ENCODE measurements at regions not wholly inside any gene's neighbourhood (a gene's known extent, or its start where the extent isn't known, plus 50 kb on each side); places are given as distances from the start of the nearest gene placed in this dataset.

DNA sequence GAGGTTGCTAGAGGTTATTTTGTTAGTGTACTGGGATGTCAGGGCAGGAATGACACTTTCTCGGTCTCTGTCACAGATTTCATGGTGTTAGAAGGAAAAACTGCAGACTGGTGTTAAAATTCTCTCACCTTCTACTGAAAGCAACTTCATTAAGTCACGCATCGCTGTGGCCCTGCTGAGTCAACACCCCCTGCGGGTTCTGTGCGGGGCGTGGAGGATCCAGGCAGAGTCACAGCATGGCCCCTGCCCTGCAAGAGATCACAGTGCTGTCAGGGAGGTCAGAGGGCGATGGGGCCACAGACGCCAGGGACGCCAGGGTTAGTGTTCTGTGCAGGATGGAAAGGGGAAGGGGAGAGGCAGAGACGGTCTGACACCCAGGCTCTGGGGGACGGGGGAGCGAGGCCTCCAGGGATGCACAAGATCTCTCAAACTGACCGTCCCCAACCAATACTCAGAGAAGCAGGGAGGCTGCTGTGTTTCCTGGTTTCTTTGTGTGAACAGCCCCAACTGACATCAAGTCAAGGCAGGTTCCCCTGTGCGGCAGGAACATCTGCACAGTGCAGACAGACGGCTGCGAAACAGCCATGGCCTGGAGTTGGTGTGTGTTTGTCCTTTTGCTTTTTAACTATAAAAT, 354.9 kb upstream of the SALL3 start:
- intact Hi-C loops (cut with DNase I) = no loop called here
- H3K4me3 ChIP-seq = no peak overlapping the region
- 43 to 56% methylated on average over 16 of the region's 16 CpGs for WGBS, 2 donors
- peaks cover 0 to under 1% (median 0%) of the 10 kb centered on the region in 4 donors for H3K9me3 ChIP-seq
- DNase-seq = peak; percentile 38
- H3K27me3 ChIP-seq = peaks cover 0 to 35% (median 0%) of the 10 kb centered on the region in 3 donors
- H3K4me1 ChIP-seq = no peaks in the 10 kb centered on the region
- TF ChIP-seq POLR2AphosphoS5 (IDR thresholded peaks at IDR 0.05) = no peak
- no peaks in the 10 kb centered on the region for H3K36me3 ChIP-seq
- H3K27ac ChIP-seq = no peak overlapping the region

DNA sequence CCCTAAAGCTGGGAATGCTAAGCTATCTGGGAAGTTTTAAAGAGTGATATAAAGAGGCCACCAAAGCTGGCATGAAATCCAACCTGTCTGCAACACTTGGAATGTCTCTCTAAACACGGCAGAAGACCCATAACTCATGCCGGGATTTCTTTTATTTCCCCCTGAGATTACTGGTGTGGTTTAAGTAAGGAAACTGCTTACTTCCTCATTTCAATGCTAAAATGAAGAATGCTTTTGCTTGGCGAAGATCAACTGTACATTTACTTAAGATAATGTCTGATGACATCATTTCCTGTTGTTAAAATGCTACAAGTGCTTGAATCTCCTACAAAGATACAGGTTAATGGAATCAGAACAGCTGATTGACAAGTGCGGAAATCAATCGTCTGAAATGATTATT, 353.8 kb upstream of the SALL3 start:
- no peak for DNase-seq
- H3K4me1 ChIP-seq = no peaks in the 10 kb centered on the region
- H3K36me3 ChIP-seq = no peaks in the 10 kb centered on the region
- H3K27me3 ChIP-seq = peaks cover 0 to 35% (median 0%) of the 10 kb centered on the region in 3 donors
- H3K27ac ChIP-seq = no peak overlapping the region
- WGBS, 2 donors = 37 to 47% methylated on average over 5 of the region's 5 CpGs
- TF ChIP-seq POLR2AphosphoS5 (IDR thresholded peaks at IDR 0.05) (no peak), EP300 (IDR thresholded peaks at IDR 0.05) (no peak), POLR2A (IDR thresholded peaks at IDR 0.05) (no peak)
- TF ChIP-seq, protein P1, sequence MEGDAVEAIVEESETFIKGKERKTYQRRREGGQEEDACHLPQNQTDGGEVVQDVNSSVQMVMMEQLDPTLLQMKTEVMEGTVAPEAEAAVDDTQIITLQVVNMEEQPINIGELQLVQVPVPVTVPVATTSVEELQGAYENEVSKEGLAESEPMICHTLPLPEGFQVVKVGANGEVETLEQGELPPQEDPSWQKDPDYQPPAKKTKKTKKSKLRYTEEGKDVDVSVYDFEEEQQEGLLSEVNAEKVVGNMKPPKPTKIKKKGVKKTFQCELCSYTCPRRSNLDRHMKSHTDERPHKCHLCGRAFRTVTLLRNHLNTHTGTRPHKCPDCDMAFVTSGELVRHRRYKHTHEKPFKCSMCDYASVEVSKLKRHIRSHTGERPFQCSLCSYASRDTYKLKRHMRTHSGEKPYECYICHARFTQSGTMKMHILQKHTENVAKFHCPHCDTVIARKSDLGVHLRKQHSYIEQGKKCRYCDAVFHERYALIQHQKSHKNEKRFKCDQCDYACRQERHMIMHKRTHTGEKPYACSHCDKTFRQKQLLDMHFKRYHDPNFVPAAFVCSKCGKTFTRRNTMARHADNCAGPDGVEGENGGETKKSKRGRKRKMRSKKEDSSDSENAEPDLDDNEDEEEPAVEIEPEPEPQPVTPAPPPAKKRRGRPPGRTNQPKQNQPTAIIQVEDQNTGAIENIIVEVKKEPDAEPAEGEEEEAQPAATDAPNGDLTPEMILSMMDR (IDR thresholded peaks at IDR 0.05) = no peak
- no peak overlapping the region for H3K4me3 ChIP-seq
- peaks cover 0 to 4% (median 0%) of the 10 kb centered on the region in 4 donors for H3K9me3 ChIP-seq
- intact Hi-C loops (cut with DNase I) = no loop called here

GRCh38 chr18:78627551-78628346, 351.9 kb upstream of the SALL3 start:
- Histone ChIP-seq H3K4me1 (no peaks in the 10 kb centered on the region), H3K9me3 (peaks cover 0 to 4% (median 0%) of the 10 kb centered on the region in 4 donors), H3K4me3 (no peak overlapping the region), H3K27me3 (peaks cover 0 to 35% (median 0%) of the 10 kb centered on the region in 3 donors), H3K36me3 (no peaks in the 10 kb centered on the region), H3K27ac (no peak overlapping the region)
- TF ChIP-seq POLR2AphosphoS5 (IDR thresholded peaks at IDR 0.05) (no peak), POLR2A (IDR thresholded peaks at IDR 0.05) (no peak), EP300 (IDR thresholded peaks at IDR 0.05) (no peak)
- TF ChIP-seq, protein P1 (IDR thresholded peaks at IDR 0.05) = no peak
- peak; percentile 43 for DNase-seq
- intact Hi-C loops (cut with DNase I) = no loop called here
- WGBS, 2 donors = 80 to 81% methylated on average over 21 of the region's 21 CpGs

GRCh38 chr18:78629426-78629825, 350.2 kb upstream of the SALL3 start:
- Histone ChIP-seq H3K9me3 (peaks cover 0 to 4% (median 0%) of the 10 kb centered on the region in 4 donors), H3K4me1 (no peaks in the 10 kb centered on the region), H3K27ac (no peak overlapping the region), H3K36me3 (no peaks in the 10 kb centered on the region), H3K4me3 (no peak overlapping the region), H3K27me3 (peaks cover 0 to 35% (median 0%) of the 10 kb centered on the region in 3 donors)
- DNase-seq = peak; percentile 54
- WGBS, 2 donors = 89 to 90% methylated on average over 15 of the region's 15 CpGs
- intact Hi-C loops (cut with DNase I) = no loop called here
- no peak for TF ChIP-seq POLR2A (IDR thresholded peaks at IDR 0.05)
- TF ChIP-seq POLR2AphosphoS5 (IDR thresholded peaks at IDR 0.05) = no peak
- TF ChIP-seq, protein P1 (IDR thresholded peaks at IDR 0.05) = no peak
- no peak for TF ChIP-seq EP300 (IDR thresholded peaks at IDR 0.05)

- no peak overlapping the region for H3K27ac ChIP-seq
- H3K27me3 ChIP-seq = peaks cover 0 to 31% (median 0%) of the 10 kb centered on the region in 3 donors
- 79 to 89% methylated on average over 17 of the region's 17 CpGs for WGBS, 2 donors
- no peaks in the 10 kb centered on the region for H3K4me1 ChIP-seq
- peaks cover 0 to 4% (median 0%) of the 10 kb centered on the region in 4 donors for H3K9me3 ChIP-seq
- H3K36me3 ChIP-seq = no peaks in the 10 kb centered on the region
- H3K4me3 ChIP-seq = no peak overlapping the region
- intact Hi-C loops (cut with DNase I) = no loop called here
- TF ChIP-seq, protein P1 (IDR thresholded peaks at IDR 0.05) = no peak
- no peak for TF ChIP-seq POLR2A (IDR thresholded peaks at IDR 0.05)
- TF ChIP-seq EP300 (IDR thresholded peaks at IDR 0.05) = no peak
- no peak for TF ChIP-seq POLR2AphosphoS5 (IDR thresholded peaks at IDR 0.05)
- DNase-seq = peak; percentile 39
Measured at GRCh38 chr18:78630356-78630755, 349.3 kb upstream of the SALL3 start.

Data from sigmoid colon (tissue), 6 donors.